ENCODE measurements at regions not wholly inside any gene's neighbourhood (a gene's known extent, or its start where the extent isn't known, plus 50 kb on each side); places are given as distances from the start of the nearest gene placed in this dataset.

GRCh38 chr2:172285010-172285621 is 142.3 kb upstream of the ITGA6 start:
- TF ChIP-seq CTCF (IDR thresholded peaks at IDR 0.05): no peak
- no peak for TF ChIP-seq ZFP36 (IDR thresholded peaks at IDR 0.05; ENCODE audit: borderline replicate concordance, partially characterized antibody)
- TF ChIP-seq MAX (IDR thresholded peaks at IDR 0.05): no peak
- no peak for TF ChIP-seq POLR2A (IDR thresholded peaks at IDR 0.05; ENCODE audit: low read length)
- no peak for TF ChIP-seq HMGXB4 (CRISPR knock-in tag; IDR thresholded peaks at IDR 0.05; ENCODE audit: borderline replicate concordance)
- TF ChIP-seq ZNF302 (CRISPR knock-in tag; IDR thresholded peaks at IDR 0.05): no peak
- no peak for TF ChIP-seq EP300 (IDR thresholded peaks at IDR 0.05)
- TF ChIP-seq ZC3H11A (IDR thresholded peaks at IDR 0.05): no peak
- TF ChIP-seq, protein P1, sequence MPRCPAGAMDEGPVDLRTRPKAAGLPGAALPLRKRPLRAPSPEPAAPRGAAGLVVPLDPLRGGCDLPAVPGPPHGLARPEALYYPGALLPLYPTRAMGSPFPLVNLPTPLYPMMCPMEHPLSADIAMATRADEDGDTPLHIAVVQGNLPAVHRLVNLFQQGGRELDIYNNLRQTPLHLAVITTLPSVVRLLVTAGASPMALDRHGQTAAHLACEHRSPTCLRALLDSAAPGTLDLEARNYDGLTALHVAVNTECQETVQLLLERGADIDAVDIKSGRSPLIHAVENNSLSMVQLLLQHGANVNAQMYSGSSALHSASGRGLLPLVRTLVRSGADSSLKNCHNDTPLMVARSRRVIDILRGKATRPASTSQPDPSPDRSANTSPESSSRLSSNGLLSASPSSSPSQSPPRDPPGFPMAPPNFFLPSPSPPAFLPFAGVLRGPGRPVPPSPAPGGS (IDR thresholded peaks at IDR 0.05): no peak
- no peak for TF ChIP-seq ESRRA (IDR thresholded peaks at IDR 0.05; ENCODE audit: borderline replicate concordance, low read length)
- no peak for TF ChIP-seq RCOR1 (IDR thresholded peaks at IDR 0.05; ENCODE audit: low read depth, low read length)
- TF ChIP-seq, protein P2, sequence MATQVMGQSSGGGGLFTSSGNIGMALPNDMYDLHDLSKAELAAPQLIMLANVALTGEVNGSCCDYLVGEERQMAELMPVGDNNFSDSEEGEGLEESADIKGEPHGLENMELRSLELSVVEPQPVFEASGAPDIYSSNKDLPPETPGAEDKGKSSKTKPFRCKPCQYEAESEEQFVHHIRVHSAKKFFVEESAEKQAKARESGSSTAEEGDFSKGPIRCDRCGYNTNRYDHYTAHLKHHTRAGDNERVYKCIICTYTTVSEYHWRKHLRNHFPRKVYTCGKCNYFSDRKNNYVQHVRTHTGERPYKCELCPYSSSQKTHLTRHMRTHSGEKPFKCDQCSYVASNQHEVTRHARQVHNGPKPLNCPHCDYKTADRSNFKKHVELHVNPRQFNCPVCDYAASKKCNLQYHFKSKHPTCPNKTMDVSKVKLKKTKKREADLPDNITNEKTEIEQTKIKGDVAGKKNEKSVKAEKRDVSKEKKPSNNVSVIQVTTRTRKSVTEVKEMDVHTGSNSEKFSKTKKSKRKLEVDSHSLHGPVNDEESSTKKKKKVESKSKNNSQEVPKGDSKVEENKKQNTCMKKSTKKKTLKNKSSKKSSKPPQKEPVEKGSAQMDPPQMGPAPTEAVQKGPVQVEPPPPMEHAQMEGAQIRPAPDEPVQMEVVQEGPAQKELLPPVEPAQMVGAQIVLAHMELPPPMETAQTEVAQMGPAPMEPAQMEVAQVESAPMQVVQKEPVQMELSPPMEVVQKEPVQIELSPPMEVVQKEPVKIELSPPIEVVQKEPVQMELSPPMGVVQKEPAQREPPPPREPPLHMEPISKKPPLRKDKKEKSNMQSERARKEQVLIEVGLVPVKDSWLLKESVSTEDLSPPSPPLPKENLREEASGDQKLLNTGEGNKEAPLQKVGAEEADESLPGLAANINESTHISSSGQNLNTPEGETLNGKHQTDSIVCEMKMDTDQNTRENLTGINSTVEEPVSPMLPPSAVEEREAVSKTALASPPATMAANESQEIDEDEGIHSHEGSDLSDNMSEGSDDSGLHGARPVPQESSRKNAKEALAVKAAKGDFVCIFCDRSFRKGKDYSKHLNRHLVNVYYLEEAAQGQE (IDR thresholded peaks at IDR 0.05): no peak
- no peak for TF ChIP-seq CHD2 (IDR thresholded peaks at IDR 0.05; ENCODE audit: low read length, partially characterized antibody)
- TF ChIP-seq SMC3 (IDR thresholded peaks at IDR 0.05): no peak

All from A549 (cell line).